Activated naive CD4-positive, alpha-beta T cell treated with Interleukin-2 at 50 U/mL for 16 hours (primary cell): ENCODE measurements at regions not wholly inside any gene's neighbourhood (a gene's known extent, or its start where the extent isn't known, plus 50 kb on each side); places are given as distances from the start of the nearest gene placed in this dataset.

Experiments
- DNase-seq: peaks from one replicate; pipeline ENCODE4 v3.0.0-alpha.2; 2020

- no peak for DNase-seq
These were observed 227.7 kb upstream of the CD96 start for GRCh38 chr3:111314181-111314873.

DNA sequence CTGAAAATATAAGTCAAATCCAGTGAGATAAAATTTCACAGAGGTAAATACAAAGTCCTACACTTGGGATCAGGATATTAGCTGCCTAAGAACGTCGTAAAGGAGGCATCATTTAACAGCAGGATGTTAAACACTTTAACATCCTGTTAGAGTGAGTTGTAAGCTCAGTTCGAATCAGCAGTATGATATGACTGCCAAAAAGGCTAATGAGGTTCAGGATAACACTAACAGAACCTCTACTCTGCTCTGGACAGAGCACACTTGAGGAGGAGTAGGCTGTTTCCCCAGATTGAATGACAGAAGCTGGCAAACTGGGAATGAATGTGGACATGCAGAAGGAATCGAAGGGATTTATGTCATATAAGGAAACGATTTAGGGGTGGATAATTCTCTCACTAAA is 227.1 kb upstream of the CD96 start:
- DNase-seq, result no peak

DNA sequence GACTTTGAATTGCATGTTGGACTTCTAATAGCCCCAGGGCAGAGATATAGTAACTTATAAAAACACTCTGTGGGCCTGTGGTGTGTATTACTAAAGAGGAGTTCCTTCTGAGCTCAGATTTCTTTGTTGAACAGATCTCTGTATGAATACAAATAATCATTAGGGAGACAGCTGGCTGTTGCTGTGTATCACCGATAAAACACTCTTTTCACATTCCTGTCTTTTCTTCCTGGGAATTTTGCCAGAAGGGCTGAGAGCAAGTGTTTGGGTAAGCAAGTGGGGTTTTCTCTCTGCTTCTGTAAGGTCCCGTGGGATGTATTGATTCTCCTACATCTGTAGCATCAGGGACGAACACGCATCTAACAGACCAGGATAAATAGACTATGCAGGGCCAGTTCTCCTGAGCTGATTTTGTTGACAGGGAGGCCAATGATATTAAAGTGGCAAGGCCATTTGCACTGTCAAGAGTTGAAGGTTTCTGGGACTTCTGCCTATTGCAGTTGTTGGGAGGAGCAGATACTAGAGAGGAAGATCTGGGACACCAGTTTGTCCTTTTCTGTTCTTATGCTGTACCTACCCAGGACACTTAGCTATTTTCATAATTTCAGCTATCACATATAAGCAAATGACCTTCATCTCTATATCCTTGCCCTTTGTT is 225.9 kb upstream of the CD96 start:
- DNase-seq, result no peak

GRCh38 chr3:111318289-111318688 is 223.7 kb upstream of the CD96 start:
- DNase-seq, result no peak

- no peak for DNase-seq
These were observed 222.4 kb upstream of the CD96 start for GRCh38 chr3:111319598-111319997.

- DNase-seq, result no peak
These were observed 220.2 kb upstream of the CD96 start for GRCh38 chr3:111321786-111322185.

- no peak for DNase-seq
These were observed 219.0 kb upstream of the CD96 start for GRCh38 chr3:111323019-111323418.

DNA sequence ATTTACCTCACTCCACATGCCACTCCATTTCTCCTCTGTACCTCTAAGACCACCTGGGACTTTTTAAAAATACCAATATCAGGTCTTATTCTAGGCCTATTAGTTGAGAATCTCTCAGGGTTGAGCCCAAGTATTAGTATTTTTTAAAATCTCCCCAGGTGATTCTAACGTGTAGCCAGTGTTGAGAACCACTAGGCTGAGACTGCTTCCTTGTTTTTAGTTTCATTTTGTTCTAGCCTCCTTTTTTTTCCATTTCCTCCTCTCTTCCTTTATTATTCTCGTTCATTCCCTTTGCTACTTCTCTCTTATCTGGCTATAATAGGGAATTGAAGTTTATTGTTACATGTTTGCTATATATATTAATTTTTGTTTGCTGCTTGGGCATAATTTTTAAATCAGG is 217.8 kb upstream of the CD96 start:
- DNase-seq, result no peak

DNA sequence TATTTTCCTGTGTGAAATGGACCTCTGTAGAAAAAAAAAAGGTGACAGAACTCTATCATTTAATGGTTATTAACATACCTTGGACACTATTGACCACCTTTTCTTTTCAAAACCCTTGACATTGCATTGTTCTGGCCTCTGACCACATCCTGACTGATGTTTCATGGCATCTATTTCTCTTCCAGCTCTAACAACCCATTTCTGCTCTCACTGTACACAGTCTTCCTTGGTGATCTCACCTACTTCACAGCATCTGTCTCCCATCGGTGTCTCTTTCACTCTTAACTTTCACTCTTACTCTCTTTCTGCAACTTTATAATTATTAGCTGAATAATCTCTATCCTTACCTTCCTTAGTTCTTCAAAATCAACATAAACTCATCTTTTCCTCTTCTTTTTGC is 217.4 kb upstream of the CD96 start:
- no peak for DNase-seq

- DNase-seq, result no peak
These were observed 216.8 kb upstream of the CD96 start for GRCh38 chr3:111325160-111325718.

DNA sequence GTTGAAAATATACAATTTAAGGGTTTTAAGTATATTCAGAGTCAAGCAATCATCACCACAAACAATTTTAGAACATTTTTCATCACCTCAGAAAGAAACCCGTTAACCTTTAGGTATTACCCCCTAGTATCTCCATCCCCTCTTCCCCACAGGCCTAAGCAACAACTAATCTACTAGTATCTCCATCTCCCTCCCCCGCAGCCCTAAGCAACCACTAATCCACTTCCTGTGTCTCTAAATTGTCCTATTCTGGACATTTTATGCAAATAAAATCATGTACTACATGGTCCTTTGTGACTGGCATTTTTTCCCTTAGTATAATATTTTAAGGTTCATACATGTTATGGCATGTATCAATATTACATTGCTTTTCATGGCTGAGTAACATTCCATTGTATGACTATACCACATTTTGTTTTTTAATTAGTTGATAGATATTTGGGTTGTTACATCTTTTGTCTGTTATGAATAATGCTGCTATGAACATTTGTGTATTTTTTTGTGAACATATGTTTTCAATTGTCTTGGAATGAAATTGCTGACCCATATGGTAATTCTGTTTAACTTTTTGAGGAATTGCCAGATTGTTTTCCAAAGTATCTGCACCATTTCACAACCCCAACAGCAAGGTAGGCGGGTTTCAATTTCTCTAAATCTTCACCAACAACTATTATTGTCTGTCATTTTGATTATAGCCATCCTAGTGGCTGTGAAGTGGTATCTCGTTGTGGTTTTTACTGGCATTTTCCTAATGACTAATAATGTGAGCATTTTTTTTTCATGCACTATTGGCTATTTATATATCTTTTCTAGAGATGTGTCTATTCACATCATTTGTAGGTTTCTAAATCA is 215.6 kb upstream of the CD96 start:
- no peak for DNase-seq

GRCh38 chr3:111331306-111331705 is 210.7 kb upstream of the CD96 start:
- DNase-seq, result no peak

DNA sequence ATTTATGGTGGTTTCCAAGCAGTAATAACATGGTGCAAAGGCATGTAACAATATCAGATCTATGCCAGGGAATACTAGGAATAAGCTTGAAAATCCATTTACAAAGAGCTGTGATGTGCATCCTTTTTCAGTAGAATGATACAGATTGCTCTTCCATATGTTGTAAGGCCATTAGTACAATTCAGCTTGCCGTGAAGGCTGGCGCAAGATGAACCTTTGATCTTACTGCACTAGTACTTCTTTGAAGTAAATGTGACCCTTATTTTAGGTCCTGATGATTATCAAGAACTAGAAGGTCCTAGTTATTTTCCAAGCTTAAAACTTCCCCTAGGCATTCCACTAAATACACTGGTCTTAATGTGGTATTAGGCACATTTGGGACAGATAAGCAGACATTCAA is 210.1 kb upstream of the CD96 start:
- no peak for DNase-seq

DNA sequence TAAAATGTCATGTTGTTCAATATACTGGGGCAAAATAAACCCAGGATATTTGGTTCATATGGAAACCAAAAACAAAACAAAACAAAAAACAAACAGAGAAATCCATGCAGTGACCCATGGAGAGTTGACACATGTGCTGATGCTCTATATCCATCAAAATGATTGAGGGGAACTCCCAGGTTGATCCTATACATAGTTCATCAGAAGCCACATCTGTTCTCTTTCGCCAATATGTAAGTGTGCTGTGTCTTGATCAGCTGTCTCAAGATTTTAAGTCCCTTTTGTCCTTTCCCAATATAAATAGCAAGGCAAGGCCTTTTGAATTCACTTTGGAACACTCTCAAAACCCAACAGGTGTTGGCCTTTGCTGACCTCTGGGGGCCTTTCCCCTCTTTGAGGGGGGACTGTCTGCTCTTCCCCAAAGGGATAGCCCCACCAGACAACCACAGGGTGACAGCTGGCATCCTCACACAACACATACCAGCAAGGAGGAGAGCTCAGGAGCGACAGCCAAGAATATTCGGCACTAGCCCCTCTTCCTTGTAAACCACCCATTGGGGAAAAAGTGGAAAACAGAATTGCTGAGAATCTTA is 209.4 kb upstream of the CD96 start:
- DNase-seq, result no peak

DNA sequence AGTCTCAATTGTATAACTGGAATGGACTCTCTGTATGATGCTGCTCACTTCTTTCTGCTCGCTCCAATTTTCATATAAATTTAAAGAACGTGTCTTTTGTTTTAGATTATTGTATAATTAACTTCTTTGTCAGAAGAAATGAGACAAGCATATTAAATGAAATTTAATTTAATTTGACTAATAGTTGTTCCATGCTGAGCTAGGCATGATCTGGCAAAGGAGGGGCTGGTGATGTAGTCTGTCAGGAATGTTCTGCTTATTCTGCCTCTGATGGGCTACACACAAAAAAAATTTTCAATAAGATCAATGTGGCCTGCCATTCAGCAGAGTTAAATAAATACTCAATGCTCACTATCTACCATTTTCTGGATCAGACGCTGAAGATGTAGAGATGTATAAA is 208.4 kb upstream of the CD96 start:
- DNase-seq, result no peak

- no peak for DNase-seq
These were observed 206.3 kb upstream of the CD96 start for GRCh38 chr3:111335512-111336303.

- DNase-seq, result no peak
These were observed 205.5 kb upstream of the CD96 start for GRCh38 chr3:111336511-111336910.

- DNase-seq, result peak; percentile 29
These were observed 203.8 kb upstream of the CD96 start for GRCh38 chr3:111338059-111338698.

- no peak for DNase-seq
These were observed 203.0 kb upstream of the CD96 start for GRCh38 chr3:111339017-111339416.

- no peak for DNase-seq
These were observed 190.7 kb upstream of the CD96 start for GRCh38 chr3:111351334-111351733.

DNA sequence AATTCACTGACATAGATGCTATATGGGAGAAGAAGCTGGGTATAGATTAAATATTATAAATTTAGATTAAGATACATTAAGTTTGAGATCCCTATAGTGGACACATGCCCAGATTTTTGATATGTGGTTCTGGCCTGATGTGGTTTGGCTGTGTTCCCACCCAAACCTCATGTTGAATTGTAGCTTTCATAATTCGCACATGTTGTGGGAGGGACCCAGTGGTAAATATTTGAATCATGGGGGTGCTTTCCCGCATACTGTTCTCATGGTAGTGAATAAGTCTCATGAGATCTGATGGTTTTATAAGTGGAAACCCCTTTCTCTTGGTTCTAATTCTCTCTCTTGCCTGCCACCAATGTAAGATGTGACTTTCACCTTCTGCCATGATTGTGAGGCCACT is 189.4 kb upstream of the CD96 start:
- no peak for DNase-seq
